ENCODE measurements at regions not wholly inside any gene's neighbourhood (a gene's known extent, or its start where the extent isn't known, plus 50 kb on each side); places are given as distances from the start of the nearest gene placed in this dataset.

DNA sequence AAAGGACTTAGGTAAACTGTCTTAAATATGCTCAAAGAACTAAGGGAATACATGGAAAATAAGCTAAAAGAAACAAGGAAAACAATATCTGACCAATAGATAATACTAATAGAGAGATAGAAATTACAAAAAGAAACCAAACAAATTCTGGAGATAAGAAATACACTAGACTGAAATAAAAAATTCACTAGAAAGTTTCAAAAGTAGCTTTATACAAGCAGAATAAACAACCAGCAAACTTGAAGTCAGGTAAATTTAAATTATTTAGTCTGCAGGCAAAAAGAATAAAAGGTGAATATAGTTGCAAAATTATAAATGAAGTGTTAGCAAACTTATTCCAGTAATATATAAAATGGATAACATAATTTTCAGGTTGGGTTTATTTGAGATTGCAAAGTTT is 760.9 kb upstream of the INTU start:
- no peak overlapping the region for H3K9ac ChIP-seq (ENCODE audit: insufficient read depth, low read length)
- H2AFZ ChIP-seq (ENCODE audit: low read length) = no peak overlapping the region
- no peaks in the 10 kb centered on the region for H3K27me3 ChIP-seq (ENCODE audit: control insufficient read depth, insufficient read depth, low read length)
- H3K4me1 ChIP-seq (ENCODE audit: control insufficient read depth, extremely low read depth, insufficient read depth, low read length) = no peaks in the 10 kb centered on the region
- no peak overlapping the region for H3K4me2 ChIP-seq (ENCODE audit: extremely low read depth, insufficient read depth, low read length)
- no peaks in the 10 kb centered on the region for H3K36me3 ChIP-seq (ENCODE audit: control insufficient read depth, insufficient read depth, low read length)
- no peak for TF ChIP-seq EZH2 (IDR thresholded peaks at IDR 0.05; ENCODE audit: low read length, missing control alignments)
- TF ChIP-seq, protein P1, sequence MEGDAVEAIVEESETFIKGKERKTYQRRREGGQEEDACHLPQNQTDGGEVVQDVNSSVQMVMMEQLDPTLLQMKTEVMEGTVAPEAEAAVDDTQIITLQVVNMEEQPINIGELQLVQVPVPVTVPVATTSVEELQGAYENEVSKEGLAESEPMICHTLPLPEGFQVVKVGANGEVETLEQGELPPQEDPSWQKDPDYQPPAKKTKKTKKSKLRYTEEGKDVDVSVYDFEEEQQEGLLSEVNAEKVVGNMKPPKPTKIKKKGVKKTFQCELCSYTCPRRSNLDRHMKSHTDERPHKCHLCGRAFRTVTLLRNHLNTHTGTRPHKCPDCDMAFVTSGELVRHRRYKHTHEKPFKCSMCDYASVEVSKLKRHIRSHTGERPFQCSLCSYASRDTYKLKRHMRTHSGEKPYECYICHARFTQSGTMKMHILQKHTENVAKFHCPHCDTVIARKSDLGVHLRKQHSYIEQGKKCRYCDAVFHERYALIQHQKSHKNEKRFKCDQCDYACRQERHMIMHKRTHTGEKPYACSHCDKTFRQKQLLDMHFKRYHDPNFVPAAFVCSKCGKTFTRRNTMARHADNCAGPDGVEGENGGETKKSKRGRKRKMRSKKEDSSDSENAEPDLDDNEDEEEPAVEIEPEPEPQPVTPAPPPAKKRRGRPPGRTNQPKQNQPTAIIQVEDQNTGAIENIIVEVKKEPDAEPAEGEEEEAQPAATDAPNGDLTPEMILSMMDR (conservative IDR thresholded peaks at IDR 0.05 in 1 of 2, IDR thresholded peaks at IDR 0.05 in 1 of 2; ENCODE audit: low read depth in 1 of 2, low read length in 2 of 2) = no peak
- no peaks in the 10 kb centered on the region for H4K20me1 ChIP-seq (ENCODE audit: control insufficient read depth, extremely low read depth, insufficient read depth, low read length)
- no peak overlapping the region for H3K4me3 ChIP-seq (replicated peaks in 1 of 4; ENCODE audit: control extremely low read depth in 1 of 4, insufficient read depth in 1 of 4, low read depth in 3 of 4, low read length in 4 of 4)
- no peaks in the 10 kb centered on the region for H3K9me3 ChIP-seq (ENCODE audit: control insufficient read depth, insufficient read depth, low read depth, low read length)
- no peak overlapping the region for H3K27ac ChIP-seq (ENCODE audit: insufficient read depth, low read length)
- H3K79me2 ChIP-seq (ENCODE audit: control insufficient read depth, insufficient read depth, low read length) = no peaks in the 10 kb centered on the region
- DNase-seq (ENCODE audit: low read depth in 2 of 2) = no peak

DNA sequence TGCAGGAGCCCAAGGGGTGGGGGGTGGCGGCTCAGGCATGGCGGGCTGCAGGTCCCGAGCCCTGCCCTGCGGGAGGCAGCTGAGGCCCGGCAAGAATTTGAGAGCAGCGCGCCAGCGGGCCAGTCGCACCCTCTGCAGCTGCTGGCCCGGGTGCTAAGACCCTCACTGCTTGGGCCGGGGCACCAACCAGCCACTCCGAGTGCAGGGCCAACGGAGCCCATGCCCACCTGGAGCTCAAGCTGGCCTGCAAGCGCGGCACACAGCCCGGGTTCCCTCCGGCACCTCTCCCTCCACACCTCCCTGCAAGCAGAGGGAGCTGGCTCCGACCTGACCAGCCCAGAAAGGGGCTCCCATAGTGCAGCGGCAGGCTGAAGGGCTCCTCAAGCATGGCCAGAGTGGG is 758.2 kb upstream of the INTU start:
- H2AFZ ChIP-seq (ENCODE audit: low read length) = no peak overlapping the region

DNA sequence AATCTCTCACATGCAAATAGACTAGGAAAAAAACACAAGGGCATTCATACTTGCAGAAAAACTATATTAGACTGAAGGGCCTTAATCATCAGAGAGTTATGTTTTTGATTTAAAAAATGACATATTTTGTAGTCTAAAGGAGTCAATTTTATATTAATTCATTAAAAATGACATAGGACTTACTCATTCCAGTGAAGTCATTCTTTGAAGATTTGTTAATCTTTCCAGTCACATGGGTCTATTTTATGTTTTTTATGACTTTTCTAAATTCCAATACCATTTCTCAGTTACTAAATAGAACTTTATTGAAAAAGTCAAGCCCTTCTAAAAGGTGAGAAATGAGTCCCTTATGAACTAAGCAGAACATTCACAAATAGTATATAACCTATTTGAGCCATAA is 743.8 kb upstream of the INTU start:
- H3K27me3 ChIP-seq (ENCODE audit: control insufficient read depth, insufficient read depth, low read length) = no peaks in the 10 kb centered on the region
- H3K79me2 ChIP-seq (ENCODE audit: control insufficient read depth, insufficient read depth, low read length) = no peaks in the 10 kb centered on the region
- DNase-seq (ENCODE audit: low read depth in 2 of 2) = peak; percentile 67 to 73
- H3K4me1 ChIP-seq (ENCODE audit: control insufficient read depth, extremely low read depth, insufficient read depth, low read length) = peaks cover 7% of the 10 kb centered on the region
- no peaks in the 10 kb centered on the region for H3K36me3 ChIP-seq (ENCODE audit: control insufficient read depth, insufficient read depth, low read length)
- no peak overlapping the region for H3K9ac ChIP-seq (ENCODE audit: insufficient read depth, low read length)
- no peak overlapping the region for H3K4me3 ChIP-seq (replicated peaks in 1 of 4; ENCODE audit: control extremely low read depth in 1 of 4, insufficient read depth in 1 of 4, low read depth in 3 of 4, low read length in 4 of 4)
- H3K4me2 ChIP-seq (ENCODE audit: extremely low read depth, insufficient read depth, low read length) = no peak overlapping the region
- no peaks in the 10 kb centered on the region for H4K20me1 ChIP-seq (ENCODE audit: control insufficient read depth, extremely low read depth, insufficient read depth, low read length)
- no peak overlapping the region for H3K27ac ChIP-seq (ENCODE audit: insufficient read depth, low read length)
- TF ChIP-seq, protein P1 (conservative IDR thresholded peaks at IDR 0.05 in 1 of 2, IDR thresholded peaks at IDR 0.05 in 1 of 2; ENCODE audit: low read depth in 1 of 2, low read length in 2 of 2) = no peak
- no peak for TF ChIP-seq EZH2 (IDR thresholded peaks at IDR 0.05; ENCODE audit: low read length, missing control alignments)
- H3K9me3 ChIP-seq (ENCODE audit: control insufficient read depth, insufficient read depth, low read depth, low read length) = no peaks in the 10 kb centered on the region
- H2AFZ ChIP-seq (ENCODE audit: low read length) = no peak overlapping the region

More for the DNA sequence above, 758.2 kb upstream of the INTU start:
- Histone ChIP-seq H3K9me3 (ENCODE audit: control insufficient read depth, insufficient read depth, low read depth, low read length) (no peaks in the 10 kb centered on the region), H3K27me3 (ENCODE audit: control insufficient read depth, insufficient read depth, low read length) (no peaks in the 10 kb centered on the region), H3K4me3 (replicated peaks in 1 of 4; ENCODE audit: control extremely low read depth in 1 of 4, insufficient read depth in 1 of 4, low read depth in 3 of 4, low read length in 4 of 4) (no peak overlapping the region), H3K27ac (ENCODE audit: insufficient read depth, low read length) (no peak overlapping the region), H4K20me1 (ENCODE audit: control insufficient read depth, extremely low read depth, insufficient read depth, low read length) (no peaks in the 10 kb centered on the region), H3K4me1 (ENCODE audit: control insufficient read depth, extremely low read depth, insufficient read depth, low read length) (no peaks in the 10 kb centered on the region), H3K79me2 (ENCODE audit: control insufficient read depth, insufficient read depth, low read length) (no peaks in the 10 kb centered on the region), H3K36me3 (ENCODE audit: control insufficient read depth, insufficient read depth, low read length) (no peaks in the 10 kb centered on the region), H3K9ac (ENCODE audit: insufficient read depth, low read length) (no peak overlapping the region), H3K4me2 (ENCODE audit: extremely low read depth, insufficient read depth, low read length) (no peak overlapping the region)
- no peak for DNase-seq (ENCODE audit: low read depth in 2 of 2)
- TF ChIP-seq, protein P1 (conservative IDR thresholded peaks at IDR 0.05 in 1 of 2, IDR thresholded peaks at IDR 0.05 in 1 of 2; ENCODE audit: low read depth in 1 of 2, low read length in 2 of 2) = no peak

Data from fibroblast of lung (primary cell).